ENCODE measurements at regions not wholly inside any gene's neighbourhood (a gene's known extent, or its start where the extent isn't known, plus 50 kb on each side); places are given as distances from the start of the nearest gene placed in this dataset.

GRCh38 chr2:12330916-12331315, 385.8 kb upstream of the TRIB2 start:
- Histone ChIP-seq H3K79me2 (ENCODE audit: insufficient read depth, low read length) (no peaks in the 10 kb centered on the region), H3K36me3 (ENCODE audit: insufficient read depth, low read length) (no peaks in the 10 kb centered on the region), H4K20me1 (ENCODE audit: insufficient read depth, low read length) (no peaks in the 10 kb centered on the region), H3K4me2 (ENCODE audit: insufficient read depth, low read length) (no peak overlapping the region), H3K4me3 (ENCODE audit: insufficient read depth, low read length) (no peak overlapping the region), H3K27me3 (ENCODE audit: insufficient read depth, low read length) (no peaks in the 10 kb centered on the region), H3K27ac (ENCODE audit: low read depth, low read length) (peak overlapping the region; percentile 58), H2AFZ (ENCODE audit: low read length) (peak overlapping the region; percentile 73), H3K4me1 (ENCODE audit: insufficient read depth, low read length) (peaks cover 15% of the 10 kb centered on the region), H3K9me3 (ENCODE audit: low read depth, low read length) (no peaks in the 10 kb centered on the region)
- DNase-seq (ENCODE audit: insufficient read length, low spot score, missing footprints) = peak; percentile 71
- TF ChIP-seq CTCF (IDR thresholded peaks at IDR 0.05; ENCODE audit: extremely low read depth, low read depth, low read length) = no peak

- no peaks in the 10 kb centered on the region for H3K36me3 ChIP-seq (ENCODE audit: insufficient read depth, low read length)
- no peaks in the 10 kb centered on the region for H4K20me1 ChIP-seq (ENCODE audit: insufficient read depth, low read length)
These were observed 385.0 kb upstream of the TRIB2 start for GRCh38 chr2:12331698-12332097.

GRCh38 chr2:12333293-12333692, 383.4 kb upstream of the TRIB2 start:
- H3K27me3 ChIP-seq (ENCODE audit: insufficient read depth, low read length) = no peaks in the 10 kb centered on the region
- no peak overlapping the region for H3K4me2 ChIP-seq (ENCODE audit: insufficient read depth, low read length)
- H3K79me2 ChIP-seq (ENCODE audit: insufficient read depth, low read length) = no peaks in the 10 kb centered on the region
- TF ChIP-seq CTCF (IDR thresholded peaks at IDR 0.05; ENCODE audit: extremely low read depth, low read depth, low read length) = no peak
- DNase-seq (ENCODE audit: insufficient read length, low spot score, missing footprints) = no peak
- H4K20me1 ChIP-seq (ENCODE audit: insufficient read depth, low read length) = no peaks in the 10 kb centered on the region
- H3K9me3 ChIP-seq (ENCODE audit: low read depth, low read length) = no peaks in the 10 kb centered on the region
- no peak overlapping the region for H3K27ac ChIP-seq (ENCODE audit: low read depth, low read length)
- H2AFZ ChIP-seq (ENCODE audit: low read length) = no peak overlapping the region
- H3K4me1 ChIP-seq (ENCODE audit: insufficient read depth, low read length) = peaks cover 10% of the 10 kb centered on the region
- no peak overlapping the region for H3K4me3 ChIP-seq (ENCODE audit: insufficient read depth, low read length)
- no peaks in the 10 kb centered on the region for H3K36me3 ChIP-seq (ENCODE audit: insufficient read depth, low read length)

More at GRCh38 chr2:12331698-12332097, 385.0 kb upstream of the TRIB2 start:
- H3K9me3 ChIP-seq (ENCODE audit: low read depth, low read length) = no peaks in the 10 kb centered on the region
- no peaks in the 10 kb centered on the region for H3K27me3 ChIP-seq (ENCODE audit: insufficient read depth, low read length)
- H3K4me1 ChIP-seq (ENCODE audit: insufficient read depth, low read length) = peaks cover 10% of the 10 kb centered on the region
- no peak overlapping the region for H3K4me2 ChIP-seq (ENCODE audit: insufficient read depth, low read length)
- no peak for DNase-seq (ENCODE audit: insufficient read length, low spot score, missing footprints)
- peak overlapping the region; percentile 58 for H3K27ac ChIP-seq (ENCODE audit: low read depth, low read length)
- no peak overlapping the region for H3K4me3 ChIP-seq (ENCODE audit: insufficient read depth, low read length)
- TF ChIP-seq CTCF (IDR thresholded peaks at IDR 0.05; ENCODE audit: extremely low read depth, low read depth, low read length) = no peak
- no peak overlapping the region for H2AFZ ChIP-seq (ENCODE audit: low read length)
- H3K79me2 ChIP-seq (ENCODE audit: insufficient read depth, low read length) = no peaks in the 10 kb centered on the region

- Histone ChIP-seq H2AFZ (ENCODE audit: low read length) (no peak overlapping the region), H3K4me1 (ENCODE audit: insufficient read depth, low read length) (peaks cover 10% of the 10 kb centered on the region), H3K79me2 (ENCODE audit: insufficient read depth, low read length) (no peaks in the 10 kb centered on the region), H3K4me2 (ENCODE audit: insufficient read depth, low read length) (no peak overlapping the region), H3K9me3 (ENCODE audit: low read depth, low read length) (no peaks in the 10 kb centered on the region), H3K27me3 (ENCODE audit: insufficient read depth, low read length) (no peaks in the 10 kb centered on the region), H3K4me3 (ENCODE audit: insufficient read depth, low read length) (no peak overlapping the region), H3K36me3 (ENCODE audit: insufficient read depth, low read length) (no peaks in the 10 kb centered on the region), H3K27ac (ENCODE audit: low read depth, low read length) (no peak overlapping the region), H4K20me1 (ENCODE audit: insufficient read depth, low read length) (no peaks in the 10 kb centered on the region)
- no peak for DNase-seq (ENCODE audit: insufficient read length, low spot score, missing footprints)
- TF ChIP-seq CTCF (IDR thresholded peaks at IDR 0.05; ENCODE audit: extremely low read depth, low read depth, low read length) = no peak
These were observed 382.2 kb upstream of the TRIB2 start for GRCh38 chr2:12334412-12334966.
